Endothelial cell of umbilical vein (primary cell): ENCODE measurements at regions not wholly inside any gene's neighbourhood (a gene's known extent, or its start where the extent isn't known, plus 50 kb on each side); places are given as distances from the start of the nearest gene placed in this dataset.
A peak's percentile ranks its signal among the peaks of the same experiment; 100 is the strongest.

Source experiments
- BruUV-seq: library from RNA; stranded (reverse); fragments of 400-500 nt; replicated peaks from 2 replicates; lab custom pipeline; 2021; lab: Mats Ljungman, UMichigan
- CTCF ChIA-PET: fragments of 300-600, 350-600 bp; sonication (Branson Sonifier 250); formaldehyde crosslinking; loops from one replicate; lab custom pipeline; 2021; ENCODE audit warnings: antibody characterized with exemption, inconsistent platforms; lab: Charles Lee
- POLR2A ChIA-PET: fragments of 300-600, 350-600 bp; sonication (Branson Sonifier 250); formaldehyde crosslinking; loops from one replicate; lab custom pipeline; 2021; ENCODE audit warnings: antibody characterized with exemption, inconsistent platforms; lab: Charles Lee
- DNase-seq: peaks from one replicate; pipeline ENCODE4 v3.0.0-alpha.2; 2011; ENCODE audit warnings: low read depth, low spot score
- FAIRE-seq: peaks from 2 replicates; lab custom pipeline; 2011; peaks lifted over from hg19 to GRCh38; lab: Jason Lieb, UNC
- H2AFZ ChIP-seq: 2 replicates; pipeline ENCODE4 v1.6.0; 2012; ENCODE audit warnings: low read depth, low read length, control low read depth, inconsistent platforms
- H3K27ac ChIP-seq: 2 replicates; pipeline ENCODE4 v1.5.1; 2011; ENCODE audit warnings: low read depth, mild to moderate bottlenecking, control low read depth, low read length, moderate library complexity; ENCODE audit not compliant: insufficient read depth
- H3K27me3 ChIP-seq, 2 experiments: 2 replicates each; pipeline versions ENCODE4 v1.6.0 to v1.6.1; 2011; ENCODE audit warnings: low read length in 2 of 2, mixed read lengths in 1 of 2; ENCODE audit not compliant: control insufficient read depth in 2 of 2, insufficient read depth in 2 of 2
- H3K36me3 ChIP-seq, 2 experiments: 2 replicates in 1 of 2; 3 replicates in 1 of 2; pipeline ENCODE4 v1.5.1; 2011; ENCODE audit warnings: low read length in 2 of 2, mild to moderate bottlenecking in 1 of 2, moderate library complexity in 1 of 2; ENCODE audit not compliant: control insufficient read depth in 2 of 2, insufficient read depth in 2 of 2; ENCODE audit errors: extremely low read depth in 1 of 2
- H3K4me1 ChIP-seq: 3 replicates; pipeline ENCODE4 v1.5.1; 2011; ENCODE audit warnings: mild to moderate bottlenecking, low read length; ENCODE audit not compliant: control insufficient read depth, insufficient read depth; ENCODE audit errors: extremely low read depth
- H3K4me2 ChIP-seq: 2 replicates; pipeline ENCODE4 v1.6.1; 2011; ENCODE audit warnings: low read length, control low read depth, mixed read lengths; ENCODE audit not compliant: insufficient read depth
- H3K4me3 ChIP-seq, 3 experiments: fragments of 200-600 bp in 1 of 3; sonication (generic), shearing (Covaris generic) in 1 of 3; replicated peaks in 1 of 3; 2 replicates each; pipeline ENCODE4 v1.5.1; 2011 to 2016; ENCODE audit warnings: control low read depth in 3 of 3, low read length in 3 of 3, mild to moderate bottlenecking in 2 of 3, inconsistent platforms in 1 of 3, low read depth in 1 of 3, moderate library complexity in 1 of 3; ENCODE audit not compliant: insufficient read depth in 1 of 3
- H3K79me2 ChIP-seq: 2 replicates; pipeline ENCODE4 v1.6.0; 2012; ENCODE audit warnings: low read length, inconsistent platforms; ENCODE audit not compliant: control insufficient read depth, insufficient read depth
- H3K9ac ChIP-seq: replicated peaks from 2 replicates; pipeline ENCODE3; 2011; ENCODE audit warnings: low read length, control low read depth; ENCODE audit not compliant: insufficient read depth; ENCODE audit errors: extremely low read depth
- H3K9me1 ChIP-seq: replicated peaks from 3 replicates; pipeline ENCODE4 v1.6.0; 2011; ENCODE audit warnings: mild to moderate bottlenecking, low read length; ENCODE audit not compliant: control insufficient read depth, insufficient read depth; ENCODE audit errors: extremely low read depth
- H3K9me3 ChIP-seq: replicated peaks from 2 replicates; pipeline ENCODE4 v1.5.1; 2012; ENCODE audit warnings: low read length, inconsistent platforms; ENCODE audit not compliant: control insufficient read depth, insufficient read depth
- H4K20me1 ChIP-seq: replicated peaks from 2 replicates; pipeline ENCODE3; 2011; ENCODE audit warnings: mild to moderate bottlenecking, low read length; ENCODE audit not compliant: control insufficient read depth, insufficient read depth; ENCODE audit errors: extremely low read depth
- CTCF ChIP-seq, 2 donors: IDR thresholded peaks; 1 replicate in 1 of 2; 2 replicates in 1 of 2; pipeline ENCODE4 v1.5.1; 2011; ENCODE audit warnings: low read length in 2 of 2, mild to moderate bottlenecking in 2 of 2, moderate library complexity in 2 of 2, control low read depth in 1 of 2, inconsistent platforms in 1 of 2, low read depth in 1 of 2; ENCODE audit not compliant: insufficient read depth in 1 of 2; ENCODE audit errors: extremely low read depth in 1 of 2
- EZH2 ChIP-seq: IDR thresholded peaks from 2 replicates; pipeline ENCODE4 v1.6.1; 2012; ENCODE audit warnings: borderline replicate concordance, low read depth, mild to moderate bottlenecking, moderate library complexity, low read length, inconsistent platforms; ENCODE audit not compliant: severe bottlenecking
- FOS ChIP-seq: IDR thresholded peaks from 2 replicates; pipeline ENCODE4 v1.6.1; 2011; ENCODE audit warnings: mild to moderate bottlenecking, low read length, moderate library complexity, borderline replicate concordance; ENCODE audit not compliant: insufficient read depth
- GATA2 ChIP-seq: IDR thresholded peaks from 2 replicates; pipeline ENCODE4 v1.7.0; 2011; ENCODE audit warnings: low read depth, mild to moderate bottlenecking, moderate library complexity, mixed read lengths, low read length; ENCODE audit not compliant: insufficient read length, insufficient read depth
- JUN ChIP-seq: IDR thresholded peaks from 2 replicates; pipeline ENCODE4 v1.6.1; 2011; ENCODE audit warnings: borderline replicate concordance, low read depth; ENCODE audit not compliant: insufficient read length, insufficient read depth
- MYC ChIP-seq: IDR thresholded peaks from one replicate; pipeline ENCODE4 v1.6.1; 2011; ENCODE audit warnings: mild to moderate bottlenecking, low read depth, low read length
- POLR2A ChIP-seq: IDR thresholded peaks from 2 replicates; pipeline ENCODE4 v1.6.1; 2012; ENCODE audit warnings: low read depth, mild to moderate bottlenecking, control low read depth, low read length
- POLR2AphosphoS5 ChIP-seq: IDR thresholded peaks from 2 replicates; pipeline ENCODE4 v1.6.1; 2012; ENCODE audit warnings: low read depth, mild to moderate bottlenecking, control low read depth, low read length, moderate library complexity; ENCODE audit not compliant: insufficient read depth
- dilution Hi-C: fragments of 300-500 bp; cut with MboI; formaldehyde crosslinking; loops from one replicate; pipeline ENCODE4 v1.15.0; 2019; ENCODE audit warnings: low sequenced_read_pairs; ENCODE audit not compliant: extremely low pct_ligation_motif_present
- intact Hi-C: fragments of 100-400 bp; cut with micrococcal nuclease; formaldehyde crosslinking; loops from one replicate; pipeline ENCODE4 v1.10.0; 2022
- TF ChIP-seq, protein P1 (sequence below): IDR thresholded peaks from 2 replicates; pipeline ENCODE4 v1.6.1; 2011; ENCODE audit not compliant: insufficient read depth, insufficient read length

- no peak for TF ChIP-seq CTCF (IDR thresholded peaks at IDR 0.05; ENCODE audit: extremely low read depth in 1 of 2, insufficient read depth in 1 of 2, low read depth in 1 of 2, low read length in 2 of 2)
- Histone ChIP-seq H3K79me2 (no peaks in the 10 kb centered on the region), H3K4me1 (no peaks in the 10 kb centered on the region), H2AFZ (no peak overlapping the region), H3K27me3 (peaks cover 2 to 5% of the 10 kb centered on the region in 2 experiments), H3K36me3 (no peaks in the 10 kb centered on the region), H3K4me3 (no peak overlapping the region), H4K20me1 (no peaks in the 10 kb centered on the region), H3K9ac (no peak overlapping the region), H3K4me2 (no peak overlapping the region), H3K9me1 (no peaks in the 10 kb centered on the region), H3K27ac (no peak overlapping the region), H3K9me3 (no peaks in the 10 kb centered on the region)
- no TSS peak for BruUV-seq
- intact Hi-C loops (loop anchor here (5.0 to 10.0 kb wide), 3 partner anchors 300 to 638 kb away; partner anchors contain the start of genes CBX3, HNRNPA2B1 and HOXA5), dilution Hi-C loops (no loop called here)
- DNase-seq, result peak; percentile 30
- CTCF ChIA-PET, result interaction anchor here (0.8 to 5.6 kb wide), 5 partner anchors 13 to 139 kb away, joined by 3 to 54 read pairs (median 4); no protein-coding TSS in a partner anchor
- POLR2A ChIA-PET, result no interaction called here
- no peak for FAIRE-seq
These were observed 212.9 kb downstream of the SNX10 start for GRCh38 chr7:26504411-26505120.

- H3K27me3 ChIP-seq, result peaks cover 4 to 7% of the 10 kb centered on the region in 2 experiments
- no peak overlapping the region for H3K4me2 ChIP-seq
- FAIRE-seq, result no peak
- no peaks in the 10 kb centered on the region for H3K36me3 ChIP-seq
- H3K4me3 ChIP-seq, result no peak overlapping the region
- H3K9me1 ChIP-seq, result no peaks in the 10 kb centered on the region
- DNase-seq, result no peak
- no peak overlapping the region for H2AFZ ChIP-seq
- H3K79me2 ChIP-seq, result no peaks in the 10 kb centered on the region
- no peaks in the 10 kb centered on the region for H3K4me1 ChIP-seq
- H4K20me1 ChIP-seq, result no peaks in the 10 kb centered on the region
- intact Hi-C loops (loop anchor here (5.0 to 10.0 kb wide), 2 partner anchors 301 to 614 kb away; partner anchors contain the start of genes CBX3 and HNRNPA2B1), dilution Hi-C loops (no loop called here)
- ChIA-PET POLR2A (no interaction called here), CTCF (interaction anchor here (2.1 to 5.6 kb wide), 2 partner anchors 129 to 137 kb away, joined by 9 to 54 read pairs; no protein-coding TSS in a partner anchor)
- no peak overlapping the region for H3K9ac ChIP-seq
- no peak overlapping the region for H3K27ac ChIP-seq
- no TSS peak for BruUV-seq
- H3K9me3 ChIP-seq, result no peaks in the 10 kb centered on the region
- TF ChIP-seq FOS (no peak), CTCF (IDR thresholded peaks at IDR 0.05; ENCODE audit: extremely low read depth in 1 of 2, insufficient read depth in 1 of 2, low read depth in 1 of 2, low read length in 2 of 2) (no peak), JUN (no peak), GATA2 (no peak), MYC (no peak), POLR2A (no peak), POLR2AphosphoS5 (no peak), EZH2 (no peak)
- TF ChIP-seq, protein P1, sequence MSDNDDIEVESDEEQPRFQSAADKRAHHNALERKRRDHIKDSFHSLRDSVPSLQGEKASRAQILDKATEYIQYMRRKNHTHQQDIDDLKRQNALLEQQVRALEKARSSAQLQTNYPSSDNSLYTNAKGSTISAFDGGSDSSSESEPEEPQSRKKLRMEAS, result no peak
These were observed 214.5 kb downstream of the SNX10 start for GRCh38 chr7:26506196-26506595.
